Liver (tissue), 7 donors: ENCODE measurements at regions not wholly inside any gene's neighbourhood (a gene's known extent, or its start where the extent isn't known, plus 50 kb on each side); places are given as distances from the start of the nearest gene placed in this dataset.

ENCODE experiments used
- DNase-seq: peaks from one replicate; pipeline ENCODE4 v3.0.0-alpha.2; 2017; ENCODE audit warnings: low spot score
- H3K27ac ChIP-seq, 2 donors: one replicate each; pipeline ENCODE4 v1.7.0; 2013; ENCODE audit warnings: inconsistent platforms in 2 of 2, low read length in 2 of 2, control low read depth in 1 of 2, low read depth in 1 of 2, mild to moderate bottlenecking in 1 of 2
- H3K27me3 ChIP-seq, 4 donors: one replicate each; pipeline versions ENCODE4 v1.6.1 to v1.7.0; 2013; ENCODE audit warnings: low read length in 3 of 4, inconsistent platforms in 1 of 4, mild to moderate bottlenecking in 1 of 4, moderate library complexity in 1 of 4; ENCODE audit not compliant: control insufficient read depth in 4 of 4, insufficient read depth in 4 of 4
- H3K36me3 ChIP-seq, 4 donors: one replicate each; pipeline versions ENCODE4 v1.6.1 to v1.7.0; 2013; ENCODE audit warnings: low read length in 3 of 4, mild to moderate bottlenecking in 3 of 4, low read depth in 1 of 4, moderate library complexity in 1 of 4; ENCODE audit not compliant: control insufficient read depth in 4 of 4, insufficient read depth in 3 of 4
- H3K4me1 ChIP-seq, 4 donors: one replicate each; pipeline versions ENCODE4 v1.6.1 to v1.7.0; 2013; ENCODE audit warnings: low read length in 3 of 4, mild to moderate bottlenecking in 3 of 4, moderate library complexity in 1 of 4; ENCODE audit not compliant: control insufficient read depth in 4 of 4, insufficient read depth in 4 of 4
- H3K4me3 ChIP-seq, 3 donors: one replicate each; pipeline versions ENCODE4 v1.6.1 to v1.7.0; 2013; ENCODE audit warnings: low read length in 3 of 3, control low read depth in 1 of 3, low read depth in 1 of 3, mild to moderate bottlenecking in 1 of 3
- H3K9ac ChIP-seq, 2 donors: one replicate each; pipeline ENCODE4 v1.7.0; 2013; ENCODE audit warnings: low read length in 2 of 2, mild to moderate bottlenecking in 2 of 2, moderate library complexity in 2 of 2, control low read depth in 1 of 2, low read depth in 1 of 2
- H3K9me3 ChIP-seq, 4 donors: one replicate each; pipeline versions ENCODE4 v1.6.1 to v1.7.0; 2013; ENCODE audit warnings: low read length in 3 of 4; ENCODE audit not compliant: control insufficient read depth in 4 of 4
- EGR1 ChIP-seq, 2 donors: IDR thresholded peaks; 2 replicates each; pipeline ENCODE4 v1.6.1; 2016 to 2018; ENCODE audit warnings: antibody characterized with exemption in 2 of 2, low read depth in 2 of 2
- FOXA1 ChIP-seq: IDR thresholded peaks from 2 replicates; pipeline ENCODE4 v1.6.1; 2016; ENCODE audit warnings: antibody characterized with exemption
- FOXA2 ChIP-seq: IDR thresholded peaks from 2 replicates; pipeline ENCODE4 v1.6.1; 2016; ENCODE audit warnings: antibody characterized with exemption
- GABPA ChIP-seq, 2 donors: IDR thresholded peaks in 1 of 2; conservative IDR thresholded peaks in 1 of 2; 2 replicates each; pipeline ENCODE4 v1.6.1; 2016; ENCODE audit warnings: antibody characterized with exemption in 2 of 2, mild to moderate bottlenecking in 1 of 2, moderate library complexity in 1 of 2
- HNF4A ChIP-seq, 2 donors: conservative IDR thresholded peaks; 2 replicates each; pipeline ENCODE4 v1.6.1; 2016; ENCODE audit warnings: antibody characterized with exemption in 2 of 2, mild to moderate bottlenecking in 2 of 2
- HNF4G ChIP-seq: IDR thresholded peaks from 2 replicates; pipeline ENCODE4 v1.6.1; 2016; ENCODE audit warnings: antibody characterized with exemption
- JUND ChIP-seq, 2 donors: IDR thresholded peaks; 2 replicates each; pipeline ENCODE4 v1.6.1; 2016; ENCODE audit warnings: antibody characterized with exemption in 2 of 2
- NR2F2 ChIP-seq: IDR thresholded peaks from 2 replicates; pipeline ENCODE4 v1.6.1; 2016; ENCODE audit warnings: antibody characterized with exemption
- RAD21 ChIP-seq, 2 donors: IDR thresholded peaks; 2 replicates each; pipeline ENCODE4 v1.6.1; 2016; ENCODE audit warnings: antibody characterized with exemption in 2 of 2, mild to moderate bottlenecking in 2 of 2
- RXRA ChIP-seq, 2 donors: IDR thresholded peaks; 2 replicates each; pipeline ENCODE4 v1.6.1; 2017 to 2018; ENCODE audit warnings: antibody characterized with exemption in 2 of 2, mild to moderate bottlenecking in 1 of 2
- SP1 ChIP-seq: IDR thresholded peaks from 2 replicates; pipeline ENCODE4 v1.6.1; 2018; ENCODE audit warnings: antibody characterized with exemption, mild to moderate bottlenecking
- TAF1 ChIP-seq: conservative IDR thresholded peaks from 2 replicates; pipeline ENCODE4 v1.6.1; 2016; ENCODE audit warnings: antibody characterized with exemption, mild to moderate bottlenecking
- YY1 ChIP-seq: IDR thresholded peaks from 2 replicates; pipeline ENCODE4 v1.6.1; 2016; ENCODE audit warnings: antibody characterized with exemption, mild to moderate bottlenecking
- WGBS: extraction: QIAGEN DNeasy Blood & Tissue Kit; methylation state at CpG from one replicate; pipeline ENCODE4 v1.1.7; 2013; 5-methylcytosine and 5-hydroxymethylcytosine counted together
- TF ChIP-seq, protein P1 (sequence below): IDR thresholded peaks from 2 replicates; pipeline ENCODE4 v1.6.1; 2016; ENCODE audit warnings: antibody characterized with exemption
- TF ChIP-seq, protein P2 (sequence below): IDR thresholded peaks from 2 replicates; pipeline ENCODE4 v1.6.1; 2016; ENCODE audit warnings: antibody characterized with exemption
- TF ChIP-seq, protein P3 (sequence below): IDR thresholded peaks from 2 replicates; pipeline ENCODE4 v1.6.1; 2016; ENCODE audit warnings: antibody characterized with exemption
- donor health status: healthy.
- donor health status: healthy.
- donor health status: healthy.
- donor health status: healthy.

DNA sequence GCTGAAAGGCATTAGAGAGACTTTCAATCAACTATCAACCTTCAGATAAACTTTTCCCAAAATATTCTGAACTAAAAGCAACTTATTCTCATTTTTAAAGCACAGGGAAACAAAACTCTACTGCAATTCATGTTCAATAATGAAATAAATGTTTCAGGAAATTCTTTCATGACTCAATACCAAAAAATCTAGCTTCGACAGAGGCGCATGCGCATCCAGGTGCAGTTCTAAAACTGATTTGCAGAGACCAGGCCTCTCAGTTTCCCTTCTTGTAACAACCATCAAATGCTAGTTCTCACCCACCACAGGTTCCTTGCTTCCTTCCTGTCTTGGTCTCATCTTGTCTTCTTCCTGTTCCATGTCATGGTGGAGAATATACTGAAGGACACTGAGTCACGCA is 55.3 kb upstream of the NRBF2 start:
- TF ChIP-seq RAD21 (IDR thresholded peaks at IDR 0.05): no peak
- TF ChIP-seq GABPA (IDR thresholded peaks at IDR 0.05 in 1 of 2, conservative IDR thresholded peaks at IDR 0.05 in 1 of 2): no peak
- no peak for TF ChIP-seq EGR1 (IDR thresholded peaks at IDR 0.05; ENCODE audit: low read depth in 2 of 2)
- TF ChIP-seq, protein P1, sequence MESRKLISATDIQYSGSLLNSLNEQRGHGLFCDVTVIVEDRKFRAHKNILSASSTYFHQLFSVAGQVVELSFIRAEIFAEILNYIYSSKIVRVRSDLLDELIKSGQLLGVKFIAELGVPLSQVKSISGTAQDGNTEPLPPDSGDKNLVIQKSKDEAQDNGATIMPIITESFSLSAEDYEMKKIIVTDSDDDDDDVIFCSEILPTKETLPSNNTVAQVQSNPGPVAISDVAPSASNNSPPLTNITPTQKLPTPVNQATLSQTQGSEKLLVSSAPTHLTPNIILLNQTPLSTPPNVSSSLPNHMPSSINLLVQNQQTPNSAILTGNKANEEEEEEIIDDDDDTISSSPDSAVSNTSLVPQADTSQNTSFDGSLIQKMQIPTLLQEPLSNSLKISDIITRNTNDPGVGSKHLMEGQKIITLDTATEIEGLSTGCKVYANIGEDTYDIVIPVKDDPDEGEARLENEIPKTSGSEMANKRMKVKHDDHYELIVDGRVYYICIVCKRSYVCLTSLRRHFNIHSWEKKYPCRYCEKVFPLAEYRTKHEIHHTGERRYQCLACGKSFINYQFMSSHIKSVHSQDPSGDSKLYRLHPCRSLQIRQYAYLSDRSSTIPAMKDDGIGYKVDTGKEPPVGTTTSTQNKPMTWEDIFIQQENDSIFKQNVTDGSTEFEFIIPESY: no peak
- TF ChIP-seq HNF4G: no peak
- no peak for TF ChIP-seq SP1
- TF ChIP-seq YY1: no peak
- TF ChIP-seq, protein P2, sequence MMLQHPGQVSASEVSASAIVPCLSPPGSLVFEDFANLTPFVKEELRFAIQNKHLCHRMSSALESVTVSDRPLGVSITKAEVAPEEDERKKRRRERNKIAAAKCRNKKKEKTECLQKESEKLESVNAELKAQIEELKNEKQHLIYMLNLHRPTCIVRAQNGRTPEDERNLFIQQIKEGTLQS: no peak
- 96% methylated on average over 4 of the region's 4 CpGs for WGBS
- Histone ChIP-seq H3K27ac (no peak overlapping the region), H3K27me3 (no peaks in the 10 kb centered on the region), H3K36me3 (no peaks in the 10 kb centered on the region), H3K9me3 (no peaks in the 10 kb centered on the region), H3K4me3 (no peak overlapping the region), H3K4me1 (no peaks in the 10 kb centered on the region), H3K9ac (no peak overlapping the region)
- DNase-seq: no peak

DNA sequence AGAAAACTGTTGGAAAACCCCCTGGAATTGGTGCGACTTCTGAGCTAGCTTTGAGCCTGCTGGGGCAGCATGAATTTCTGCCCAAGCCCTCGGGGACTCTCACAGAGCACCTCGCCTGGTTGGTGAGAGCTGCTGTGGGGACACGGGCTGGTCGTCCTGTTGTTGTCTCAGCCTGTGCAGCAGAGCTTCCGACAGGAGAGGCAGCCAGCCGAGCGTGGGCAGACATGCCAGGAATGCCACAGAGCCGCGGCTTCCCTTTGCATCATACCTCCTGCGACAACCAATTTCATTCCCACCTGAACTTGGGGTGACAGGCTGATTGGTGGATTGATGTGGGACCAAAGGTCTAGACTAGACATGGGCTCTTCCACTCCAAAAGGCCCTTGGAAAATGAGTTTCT is 60.2 kb upstream of the NRBF2 start:
- WGBS: 83% methylated on average over 11 of the region's 11 CpGs
- DNase-seq: no peak
- no peak overlapping the region for H3K27ac ChIP-seq
- H3K4me1 ChIP-seq: no peaks in the 10 kb centered on the region
- H3K9me3 ChIP-seq: no peaks in the 10 kb centered on the region
- H3K36me3 ChIP-seq: no peaks in the 10 kb centered on the region
- no peak overlapping the region for H3K9ac ChIP-seq
- H3K27me3 ChIP-seq: peaks cover 0 to 6% (median 0%) of the 10 kb centered on the region in 4 donors
- H3K4me3 ChIP-seq: no peak overlapping the region
- no peak for TF ChIP-seq HNF4A (conservative IDR thresholded peaks at IDR 0.05)
- TF ChIP-seq JUND (IDR thresholded peaks at IDR 0.05): no peak

DNA sequence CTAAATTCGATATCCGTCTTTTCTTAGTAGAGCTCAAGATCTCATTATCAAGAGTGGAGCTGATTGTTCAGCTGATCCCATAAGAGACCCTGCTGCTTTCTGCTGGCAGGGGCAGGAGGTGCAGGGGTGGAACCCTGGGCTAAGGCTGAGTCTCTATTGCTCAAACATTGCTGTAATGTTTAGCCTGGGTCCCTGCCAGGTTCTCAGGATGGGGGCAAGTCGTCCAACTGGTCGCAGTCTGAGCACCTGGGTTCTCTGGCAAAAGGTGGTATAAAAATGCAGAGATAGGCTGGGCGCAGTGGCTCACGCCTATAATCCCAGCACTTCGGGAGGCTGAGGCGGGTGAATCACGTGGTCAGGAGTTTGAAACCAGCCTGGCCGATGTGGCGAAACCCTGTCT is 62.0 kb upstream of the NRBF2 start:
- WGBS: 66% methylated on average over 11 of the region's 11 CpGs
- no peak overlapping the region for H3K27ac ChIP-seq
- H3K4me1 ChIP-seq: no peaks in the 10 kb centered on the region
- H3K9me3 ChIP-seq: no peaks in the 10 kb centered on the region
- peaks cover 0 to 6% (median 0%) of the 10 kb centered on the region in 4 donors for H3K27me3 ChIP-seq
- DNase-seq: no peak
- H3K36me3 ChIP-seq: no peaks in the 10 kb centered on the region
- no peak overlapping the region for H3K4me3 ChIP-seq
- no peak overlapping the region for H3K9ac ChIP-seq
- TF ChIP-seq, protein P3, sequence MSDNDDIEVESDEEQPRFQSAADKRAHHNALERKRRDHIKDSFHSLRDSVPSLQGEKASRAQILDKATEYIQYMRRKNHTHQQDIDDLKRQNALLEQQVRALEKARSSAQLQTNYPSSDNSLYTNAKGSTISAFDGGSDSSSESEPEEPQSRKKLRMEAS: no peak
- TF ChIP-seq HNF4G: no peak
- no peak for TF ChIP-seq EGR1 (IDR thresholded peaks at IDR 0.05; ENCODE audit: low read depth in 2 of 2)
- TF ChIP-seq, protein P2: no peak
- TF ChIP-seq RAD21 (IDR thresholded peaks at IDR 0.05): no peak
- no peak for TF ChIP-seq SP1

DNA sequence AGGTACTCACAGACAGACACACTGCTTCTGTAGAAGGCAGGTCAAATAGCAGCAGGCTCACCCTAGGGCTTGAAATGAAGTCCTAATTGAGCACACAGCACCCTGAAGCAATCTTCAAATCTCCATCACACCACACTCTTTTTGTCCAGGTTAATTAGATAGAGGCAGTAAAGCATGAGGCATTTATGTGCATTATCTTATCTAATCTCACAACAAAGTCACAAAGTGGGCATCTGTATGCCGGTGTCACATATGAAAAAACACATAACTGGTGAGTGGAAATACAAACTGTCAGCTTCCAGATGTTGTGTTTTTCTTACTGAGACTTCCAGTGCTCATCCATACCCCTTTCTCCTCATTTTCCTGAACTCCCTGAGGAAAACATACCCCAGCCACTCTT is 63.8 kb upstream of the NRBF2 start:
- no peak overlapping the region for H3K27ac ChIP-seq
- no peak overlapping the region for H3K9ac ChIP-seq
- peaks cover 0 to 6% (median 0%) of the 10 kb centered on the region in 4 donors for H3K27me3 ChIP-seq
- H3K9me3 ChIP-seq: no peaks in the 10 kb centered on the region
- DNase-seq: no peak
- no peak overlapping the region for H3K4me3 ChIP-seq
- H3K36me3 ChIP-seq: no peaks in the 10 kb centered on the region
- 72% methylated on average over 1 of the region's 1 CpG for WGBS
- H3K4me1 ChIP-seq: no peaks in the 10 kb centered on the region
- TF ChIP-seq, protein P3: no peak
- TF ChIP-seq FOXA2: no peak
- no peak for TF ChIP-seq YY1
- TF ChIP-seq HNF4G: no peak
- TF ChIP-seq RAD21 (IDR thresholded peaks at IDR 0.05): no peak
- no peak for TF ChIP-seq RXRA (IDR thresholded peaks at IDR 0.05)
- TF ChIP-seq, protein P1: no peak
- TF ChIP-seq GABPA (IDR thresholded peaks at IDR 0.05 in 1 of 2, conservative IDR thresholded peaks at IDR 0.05 in 1 of 2): no peak
- TF ChIP-seq EGR1 (IDR thresholded peaks at IDR 0.05; ENCODE audit: low read depth in 2 of 2): no peak
- no peak for TF ChIP-seq SP1
- TF ChIP-seq NR2F2: no peak
- TF ChIP-seq FOXA1: no peak
- no peak for TF ChIP-seq TAF1
- no peak for TF ChIP-seq JUND (IDR thresholded peaks at IDR 0.05)
